ENCODE measurements at regions not wholly inside any gene's neighbourhood (a gene's known extent, or its start where the extent isn't known, plus 50 kb on each side); places are given as distances from the start of the nearest gene placed in this dataset.

DNA sequence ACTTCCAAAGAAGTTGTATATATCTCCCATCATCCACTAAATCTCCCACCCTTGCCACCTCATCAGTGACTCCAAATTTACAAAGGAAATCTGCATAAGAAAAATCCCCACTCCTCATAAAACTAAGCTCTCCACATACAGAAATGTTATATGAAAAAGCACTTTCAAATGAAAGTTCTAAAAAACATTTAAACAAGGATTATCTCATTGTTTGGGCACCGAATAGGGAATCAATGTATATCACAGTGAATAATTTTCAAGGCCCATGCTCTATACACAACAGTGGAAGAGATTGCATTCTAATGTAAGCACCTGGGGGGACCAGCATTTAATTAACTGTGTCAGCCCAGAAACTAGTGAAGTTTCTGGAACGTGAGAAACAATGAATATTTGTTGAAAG lies 70.1 kb downstream of the OSR1 start (continued):
- TF ChIP-seq ZNF776 (CRISPR knock-in tag; IDR thresholded peaks at IDR 0.05): no peak
- no peak for TF ChIP-seq TRIM24 (CRISPR knock-in tag; IDR thresholded peaks at IDR 0.05)

DNA sequence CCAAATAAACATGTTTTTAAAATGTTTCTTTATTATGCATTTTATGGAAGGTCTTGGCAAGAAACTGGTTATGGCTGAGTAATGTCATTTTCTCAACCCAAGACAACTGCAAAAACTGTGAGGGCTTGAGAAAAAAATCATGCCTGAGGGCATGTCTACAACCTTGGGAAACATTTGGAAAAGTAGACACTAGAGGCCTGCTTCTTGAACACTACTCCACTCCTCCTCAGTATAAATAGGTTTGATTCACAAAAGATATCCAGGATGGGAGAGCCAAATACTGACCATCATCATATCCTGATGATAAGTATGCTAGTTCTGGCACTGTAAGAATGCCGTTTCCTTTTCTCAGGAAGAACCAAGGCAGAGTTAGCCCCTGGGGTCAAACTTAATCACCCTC lies 71.1 kb downstream of the OSR1 start:
- H3K36me3 ChIP-seq (replicated peaks in 1 of 2; ENCODE audit: control insufficient read depth in 1 of 2, insufficient read depth in 2 of 2, low read length in 2 of 2): no peaks in the 10 kb centered on the region
- H2AFZ ChIP-seq (ENCODE audit: low read length): no peak overlapping the region
- H3K4me1 ChIP-seq (ENCODE audit: insufficient read depth, low read length): no peaks in the 10 kb centered on the region
- no peak overlapping the region for H3K9ac ChIP-seq (ENCODE audit: insufficient read depth, low read depth, low read length)
- H3K4me2 ChIP-seq (ENCODE audit: low read depth, low read length): no peak overlapping the region
- H3K9me3 ChIP-seq (ENCODE audit: low read length): no peaks in the 10 kb centered on the region
- BruUV-seq (replicated peaks): no TSS peak
- TF ChIP-seq HDAC1 (CRISPR knock-in tag; IDR thresholded peaks at IDR 0.05) (no peak), AGO2 (optimal IDR thresholded peaks at IDR 0.05; ENCODE audit: low read depth, low read length) (no peak), GABPA (IDR thresholded peaks at IDR 0.05; ENCODE audit: low read depth, low read length) (no peak), GABPA (CRISPR knock-in tag; IDR thresholded peaks at IDR 0.05; ENCODE audit: low read depth) (no peak)
- TF ChIP-seq, protein P1, sequence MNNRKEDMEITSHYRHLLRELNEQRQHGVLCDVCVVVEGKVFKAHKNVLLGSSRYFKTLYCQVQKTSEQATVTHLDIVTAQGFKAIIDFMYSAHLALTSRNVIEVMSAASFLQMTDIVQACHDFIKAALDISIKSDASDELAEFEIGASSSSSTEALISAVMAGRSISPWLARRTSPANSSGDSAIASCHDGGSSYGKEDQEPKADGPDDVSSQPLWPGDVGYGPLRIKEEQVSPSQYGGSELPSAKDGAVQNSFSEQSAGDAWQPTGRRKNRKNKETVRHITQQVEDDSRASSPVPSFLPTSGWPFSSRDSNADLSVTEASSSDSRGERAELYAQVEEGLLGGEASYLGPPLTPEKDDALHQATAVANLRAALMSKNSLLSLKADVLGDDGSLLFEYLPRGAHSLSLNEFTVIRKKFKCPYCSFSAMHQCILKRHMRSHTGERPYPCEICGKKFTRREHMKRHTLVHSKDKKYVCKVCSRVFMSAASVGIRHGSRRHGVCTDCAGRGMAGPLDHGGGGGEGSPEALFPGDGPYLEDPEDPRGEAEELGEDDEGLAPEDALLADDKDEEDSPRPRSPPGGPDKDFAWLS (CRISPR knock-in tag; IDR thresholded peaks at IDR 0.05; ENCODE audit: borderline replicate concordance): no peak
- H3K4me3 ChIP-seq (replicated peaks in 1 of 3; ENCODE audit: insufficient read depth in 1 of 3, low read depth in 2 of 3, low read length in 3 of 3): no peak overlapping the region
- CTCF ChIA-PET (ENCODE audit: low intra/inter-chr PET ratio, low total read pairs): no interaction called here
- POLR2A ChIA-PET: no interaction called here
- H3K79me2 ChIP-seq (ENCODE audit: insufficient read depth, low read length): no peaks in the 10 kb centered on the region
- WGBS (ENCODE audit: low lambda C conversion rate): 32% methylated on average over 1 of the region's 1 CpG
- ATAC-seq (no peak), FAIRE-seq (no peak), DNase-seq (ENCODE audit: low spot score) (no peak)
- intact Hi-C loops (cut with micrococcal nuclease; ENCODE audit: unreplicated experiment): no loop called here
- no peaks in the 10 kb centered on the region for H4K20me1 ChIP-seq (ENCODE audit: insufficient read depth, low read length)
- in situ Hi-C loops (cut with HindIII; ENCODE audit: extremely low pct_ligation_motif_present, low pct_unique_long_range_greater_than_20kb): no loop called here
- H3K27ac ChIP-seq (ENCODE audit: extremely low read length, insufficient read depth, low read length): no peak overlapping the region
- H3K27me3 ChIP-seq (ENCODE audit: control insufficient read depth in 1 of 2, insufficient read depth in 2 of 2, low read length in 2 of 2): no peaks in the 10 kb centered on the region

DNA sequence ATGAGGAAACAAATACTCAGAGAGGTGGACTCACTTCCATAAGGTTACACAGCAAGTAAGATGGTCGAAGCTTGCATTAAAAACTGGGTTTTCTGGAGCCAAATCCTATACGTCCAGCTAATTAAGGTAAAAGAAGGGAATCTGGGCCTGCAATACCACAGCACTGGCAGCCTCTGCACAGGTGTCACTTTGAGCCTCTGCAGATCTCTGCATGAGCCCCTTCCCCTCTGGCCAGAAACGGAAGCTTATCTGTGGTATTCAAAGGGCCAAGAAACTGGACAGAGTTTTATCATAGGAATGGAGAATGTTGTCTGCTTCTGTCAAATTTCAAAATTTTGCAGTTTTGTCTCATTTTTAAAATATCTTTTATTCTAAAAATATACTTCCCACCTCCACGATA lies 76.1 kb downstream of the OSR1 start:
- no peak overlapping the region for H3K4me2 ChIP-seq (ENCODE audit: low read depth, low read length)
- 43% methylated on average over 4 of the region's 4 CpGs for WGBS (ENCODE audit: low lambda C conversion rate)
- no peak overlapping the region for H3K9ac ChIP-seq (ENCODE audit: insufficient read depth, low read depth, low read length)
- H3K27me3 ChIP-seq (ENCODE audit: control insufficient read depth in 1 of 2, insufficient read depth in 2 of 2, low read length in 2 of 2): no peaks in the 10 kb centered on the region
- in situ Hi-C loops (cut with HindIII; ENCODE audit: extremely low pct_ligation_motif_present, low pct_unique_long_range_greater_than_20kb) (no loop called here), intact Hi-C loops (cut with micrococcal nuclease; ENCODE audit: unreplicated experiment) (no loop called here)
- H3K27ac ChIP-seq (ENCODE audit: extremely low read length, insufficient read depth, low read length): no peak overlapping the region
- no peak for ATAC-seq
- no peaks in the 10 kb centered on the region for H3K79me2 ChIP-seq (ENCODE audit: insufficient read depth, low read length)
- no peak for FAIRE-seq
- no peak for DNase-seq (ENCODE audit: low spot score)
- H3K4me1 ChIP-seq (ENCODE audit: insufficient read depth, low read length): no peaks in the 10 kb centered on the region
- H3K9me3 ChIP-seq (ENCODE audit: low read length): no peaks in the 10 kb centered on the region
- BruUV-seq (replicated peaks): no TSS peak
- no peaks in the 10 kb centered on the region for H3K36me3 ChIP-seq (replicated peaks in 1 of 2; ENCODE audit: control insufficient read depth in 1 of 2, insufficient read depth in 2 of 2, low read length in 2 of 2)
- no peak overlapping the region for H2AFZ ChIP-seq (ENCODE audit: low read length)
- H3K4me3 ChIP-seq (replicated peaks in 1 of 3; ENCODE audit: insufficient read depth in 1 of 3, low read depth in 2 of 3, low read length in 3 of 3): no peak overlapping the region
- no peaks in the 10 kb centered on the region for H4K20me1 ChIP-seq (ENCODE audit: insufficient read depth, low read length)
- ChIA-PET POLR2A (no interaction called here), CTCF (ENCODE audit: low intra/inter-chr PET ratio, low total read pairs) (no interaction called here)
- no peak for TF ChIP-seq ZFY (CRISPR knock-in tag; IDR thresholded peaks at IDR 0.05)
- TF ChIP-seq ZNF766 (CRISPR knock-in tag; IDR thresholded peaks at IDR 0.05; ENCODE audit: borderline replicate concordance): no peak
- TF ChIP-seq ZNF225 (CRISPR knock-in tag; IDR thresholded peaks at IDR 0.05): no peak
- TF ChIP-seq SMAD9 (CRISPR knock-in tag; IDR thresholded peaks at IDR 0.05): no peak
- TF ChIP-seq ZNF44 (CRISPR knock-in tag; IDR thresholded peaks at IDR 0.05): no peak
- no peak for TF ChIP-seq ADNP (CRISPR knock-in tag; IDR thresholded peaks at IDR 0.05)
- TF ChIP-seq ZNF101 (CRISPR knock-in tag; IDR thresholded peaks at IDR 0.05; ENCODE audit: borderline replicate concordance, low read depth): no peak
- TF ChIP-seq BCL6 (CRISPR knock-in tag; IDR thresholded peaks at IDR 0.05): no peak
- TF ChIP-seq, protein P2, sequence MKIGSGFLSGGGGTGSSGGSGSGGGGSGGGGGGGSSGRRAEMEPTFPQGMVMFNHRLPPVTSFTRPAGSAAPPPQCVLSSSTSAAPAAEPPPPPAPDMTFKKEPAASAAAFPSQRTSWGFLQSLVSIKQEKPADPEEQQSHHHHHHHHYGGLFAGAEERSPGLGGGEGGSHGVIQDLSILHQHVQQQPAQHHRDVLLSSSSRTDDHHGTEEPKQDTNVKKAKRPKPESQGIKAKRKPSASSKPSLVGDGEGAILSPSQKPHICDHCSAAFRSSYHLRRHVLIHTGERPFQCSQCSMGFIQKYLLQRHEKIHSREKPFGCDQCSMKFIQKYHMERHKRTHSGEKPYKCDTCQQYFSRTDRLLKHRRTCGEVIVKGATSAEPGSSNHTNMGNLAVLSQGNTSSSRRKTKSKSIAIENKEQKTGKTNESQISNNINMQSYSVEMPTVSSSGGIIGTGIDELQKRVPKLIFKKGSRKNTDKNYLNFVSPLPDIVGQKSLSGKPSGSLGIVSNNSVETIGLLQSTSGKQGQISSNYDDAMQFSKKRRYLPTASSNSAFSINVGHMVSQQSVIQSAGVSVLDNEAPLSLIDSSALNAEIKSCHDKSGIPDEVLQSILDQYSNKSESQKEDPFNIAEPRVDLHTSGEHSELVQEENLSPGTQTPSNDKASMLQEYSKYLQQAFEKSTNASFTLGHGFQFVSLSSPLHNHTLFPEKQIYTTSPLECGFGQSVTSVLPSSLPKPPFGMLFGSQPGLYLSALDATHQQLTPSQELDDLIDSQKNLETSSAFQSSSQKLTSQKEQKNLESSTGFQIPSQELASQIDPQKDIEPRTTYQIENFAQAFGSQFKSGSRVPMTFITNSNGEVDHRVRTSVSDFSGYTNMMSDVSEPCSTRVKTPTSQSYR (CRISPR knock-in tag; IDR thresholded peaks at IDR 0.05; ENCODE audit: borderline replicate concordance): no peak
- TF ChIP-seq KDM3A (CRISPR knock-in tag; IDR thresholded peaks at IDR 0.05; ENCODE audit: low read depth): no peak
